ENCODE measurements at regions not wholly inside any gene's neighbourhood (a gene's known extent, or its start where the extent isn't known, plus 50 kb on each side); places are given as distances from the start of the nearest gene placed in this dataset.

DNA sequence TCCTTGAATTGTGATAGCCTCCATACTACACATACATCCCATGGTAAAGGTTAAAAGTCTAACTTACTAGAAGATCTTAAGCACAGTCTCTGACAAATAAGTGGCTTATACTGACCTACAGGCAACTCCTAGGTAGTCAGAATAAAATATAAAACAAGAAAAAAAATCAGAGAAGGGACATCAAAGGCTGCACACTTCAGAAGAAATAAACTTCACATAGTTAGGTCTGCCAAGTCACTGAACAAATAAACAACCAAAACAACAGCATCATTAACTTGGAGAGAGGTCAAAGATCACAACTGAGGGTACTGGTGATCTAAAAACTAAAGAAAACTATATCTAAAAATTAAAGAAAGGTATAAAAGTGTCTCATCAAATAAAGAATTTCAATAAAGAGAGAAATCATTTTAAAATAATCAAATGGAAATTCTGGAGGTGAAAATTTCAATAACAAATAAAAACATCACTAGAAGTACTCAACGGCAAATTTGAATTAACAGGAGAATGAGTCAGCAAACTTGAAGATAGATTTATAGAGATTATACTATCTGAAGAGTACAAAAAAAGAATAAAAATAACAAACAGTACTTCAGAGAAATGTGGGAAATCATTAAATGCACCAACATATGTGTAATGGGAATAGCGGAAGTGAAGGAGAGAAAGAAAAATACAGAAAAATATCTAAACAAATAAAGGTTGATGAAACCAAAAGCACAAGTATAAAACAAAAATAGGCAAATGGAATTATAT lies 88.0 kb upstream of the UST start:
- no peak for TF ChIP-seq POLR2AphosphoS5 (IDR thresholded peaks at IDR 0.05; ENCODE audit: insufficient read depth, low read depth, low read length)
- TF ChIP-seq, protein P1, sequence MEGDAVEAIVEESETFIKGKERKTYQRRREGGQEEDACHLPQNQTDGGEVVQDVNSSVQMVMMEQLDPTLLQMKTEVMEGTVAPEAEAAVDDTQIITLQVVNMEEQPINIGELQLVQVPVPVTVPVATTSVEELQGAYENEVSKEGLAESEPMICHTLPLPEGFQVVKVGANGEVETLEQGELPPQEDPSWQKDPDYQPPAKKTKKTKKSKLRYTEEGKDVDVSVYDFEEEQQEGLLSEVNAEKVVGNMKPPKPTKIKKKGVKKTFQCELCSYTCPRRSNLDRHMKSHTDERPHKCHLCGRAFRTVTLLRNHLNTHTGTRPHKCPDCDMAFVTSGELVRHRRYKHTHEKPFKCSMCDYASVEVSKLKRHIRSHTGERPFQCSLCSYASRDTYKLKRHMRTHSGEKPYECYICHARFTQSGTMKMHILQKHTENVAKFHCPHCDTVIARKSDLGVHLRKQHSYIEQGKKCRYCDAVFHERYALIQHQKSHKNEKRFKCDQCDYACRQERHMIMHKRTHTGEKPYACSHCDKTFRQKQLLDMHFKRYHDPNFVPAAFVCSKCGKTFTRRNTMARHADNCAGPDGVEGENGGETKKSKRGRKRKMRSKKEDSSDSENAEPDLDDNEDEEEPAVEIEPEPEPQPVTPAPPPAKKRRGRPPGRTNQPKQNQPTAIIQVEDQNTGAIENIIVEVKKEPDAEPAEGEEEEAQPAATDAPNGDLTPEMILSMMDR (IDR thresholded peaks at IDR 0.05; ENCODE audit: extremely low read depth in 1 of 2, insufficient read depth in 1 of 2, low read depth in 1 of 2, low read length in 2 of 2) = no peak
- TF ChIP-seq POLR2A (IDR thresholded peaks at IDR 0.05; ENCODE audit: low read depth, low read length) = no peak
- TF ChIP-seq EZH2 (IDR thresholded peaks at IDR 0.05; ENCODE audit: borderline replicate concordance, low read depth, low read length, severe bottlenecking) = no peak
- TF ChIP-seq, protein P2, sequence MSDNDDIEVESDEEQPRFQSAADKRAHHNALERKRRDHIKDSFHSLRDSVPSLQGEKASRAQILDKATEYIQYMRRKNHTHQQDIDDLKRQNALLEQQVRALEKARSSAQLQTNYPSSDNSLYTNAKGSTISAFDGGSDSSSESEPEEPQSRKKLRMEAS (IDR thresholded peaks at IDR 0.05; ENCODE audit: insufficient read depth, insufficient read length) = no peak
- no peak for TF ChIP-seq MYC (IDR thresholded peaks at IDR 0.05; ENCODE audit: low read depth, low read length)
- no peak for TF ChIP-seq GATA2 (IDR thresholded peaks at IDR 0.05; ENCODE audit: insufficient read depth, insufficient read length, low read depth, low read length)
